GM21367 (cell line): ENCODE measurements at regions not wholly inside any gene's neighbourhood (a gene's known extent, or its start where the extent isn't known, plus 50 kb on each side); places are given as distances from the start of the nearest gene placed in this dataset.
"Not testable (repeated sequence)": the region's sequence is repeated elsewhere in the genome, so short reads cannot be mapped to it uniquely, and the experiment has no call there.

Experiments
- ATAC-seq: cut with Tn5 transposase; IDR thresholded peaks from one replicate; pipeline ENCODE4 v1.9.1; 2021; ENCODE audit not compliant: unreplicated experiment

DNA sequence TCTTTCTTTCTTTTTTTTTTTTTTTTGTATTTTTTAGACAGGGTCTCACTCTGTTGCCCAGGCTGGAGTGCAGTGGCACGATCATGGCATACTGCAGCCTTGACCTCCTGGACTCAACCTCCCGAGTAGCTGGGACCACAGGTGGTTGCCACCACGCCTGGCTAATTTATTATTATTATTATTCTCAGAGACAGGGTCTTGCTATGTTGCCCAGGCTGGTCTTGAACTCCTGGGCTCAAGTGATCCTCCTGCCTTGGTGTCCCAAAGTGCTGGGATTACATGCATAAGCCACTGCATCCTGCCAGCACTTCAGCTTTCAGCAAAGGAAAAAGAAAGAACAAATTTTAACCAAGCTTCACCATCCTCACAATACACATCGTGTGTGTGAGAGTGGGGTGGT, 97.9 kb upstream of the SERBP1 start:
- no peak for ATAC-seq

DNA sequence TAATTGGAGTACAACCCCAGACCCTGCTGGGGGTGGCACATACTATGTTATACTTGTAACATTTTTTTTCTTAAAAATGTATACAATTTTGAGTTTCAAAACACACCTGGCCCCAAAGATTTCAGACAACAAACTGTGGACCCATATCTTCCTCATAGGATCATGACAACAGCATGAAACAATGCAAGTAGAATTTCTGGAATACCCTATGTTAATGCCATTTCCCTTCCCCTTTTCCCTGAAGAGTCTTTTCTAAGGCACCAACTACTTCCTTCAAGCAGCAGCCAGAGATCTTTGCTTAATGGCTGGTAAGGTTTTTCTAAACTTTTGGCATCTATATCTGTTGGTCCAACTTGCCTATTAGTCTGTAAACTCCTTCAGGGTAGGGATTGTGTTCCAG, 99.9 kb upstream of the SERBP1 start:
- ATAC-seq, result no peak

- ATAC-seq, result no peak
Measured at GRCh38 chr1:67532452-67533216, 102.4 kb upstream of the SERBP1 start.

DNA sequence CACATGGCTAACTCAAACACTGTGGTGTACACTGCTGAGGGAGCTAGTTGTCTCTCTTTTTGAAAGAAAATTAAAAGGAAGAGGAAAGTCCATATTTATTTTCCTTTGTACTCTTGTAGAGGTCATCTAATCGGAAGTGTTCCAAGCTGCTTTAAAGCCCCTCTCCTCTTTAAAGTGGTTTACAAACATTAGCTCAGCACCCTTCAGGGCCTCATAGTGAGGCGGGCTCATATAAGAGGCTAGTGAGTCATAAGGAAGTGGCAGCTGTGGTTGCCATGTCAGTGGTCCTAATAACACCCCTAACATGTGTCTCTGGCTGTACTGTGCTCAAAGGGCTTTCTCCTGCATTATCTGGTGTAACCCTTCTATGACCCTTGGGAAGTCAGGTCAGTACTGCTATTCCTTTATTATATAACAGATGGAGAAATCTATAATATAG, 104.4 kb upstream of the SERBP1 start:
- no peak for ATAC-seq

DNA sequence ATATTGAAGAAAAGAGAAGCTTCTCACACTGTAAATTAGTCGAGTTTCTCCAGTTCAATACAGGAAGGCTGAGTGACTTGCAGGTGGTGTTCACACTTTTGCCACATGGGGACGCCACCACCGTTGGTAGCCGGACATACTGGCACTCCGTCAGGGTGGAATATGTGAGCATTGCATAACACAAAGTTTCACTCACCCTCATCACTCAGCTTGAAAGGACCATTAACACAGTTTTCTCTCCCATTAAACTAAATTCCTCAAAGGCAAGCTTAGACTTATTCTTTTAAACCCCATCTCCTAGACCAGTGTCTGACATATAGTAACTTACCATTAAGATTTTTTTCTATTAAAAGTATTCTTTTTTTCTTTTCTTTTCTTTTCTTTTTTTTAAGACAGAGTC, 105.3 kb upstream of the SERBP1 start:
- peak; percentile 83 for ATAC-seq

GRCh38 chr1:67536957-67537666, 106.9 kb upstream of the SERBP1 start:
- no peak for ATAC-seq

GRCh38 chr1:67537667-67538018, 107.4 kb upstream of the SERBP1 start:
- no peak for ATAC-seq

- ATAC-seq, result no peak
Measured at GRCh38 chr1:67540025-67540732, 110.0 kb upstream of the SERBP1 start.

DNA sequence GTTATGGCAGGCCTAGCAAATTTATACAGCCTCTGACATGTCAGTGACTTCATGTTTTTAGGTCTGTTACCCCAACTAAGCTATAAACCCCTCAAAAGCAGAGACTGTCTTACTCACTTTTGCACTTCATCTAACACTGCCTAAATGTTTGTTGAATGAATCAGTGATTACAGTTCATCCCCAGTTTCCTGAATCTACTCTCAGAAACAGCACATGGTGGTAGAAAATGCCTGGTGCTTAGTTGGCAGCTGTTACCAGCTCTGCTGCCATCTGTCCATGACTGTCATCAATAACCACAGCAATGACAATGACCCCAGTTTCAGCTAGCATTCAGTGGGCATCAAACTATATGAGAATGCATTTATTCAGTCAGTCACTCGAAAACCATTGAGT, 110.5 kb upstream of the SERBP1 start:
- ATAC-seq, result no peak

GRCh38 chr1:67542747-67543146, 112.5 kb upstream of the SERBP1 start:
- ATAC-seq, result no peak

- no peak for ATAC-seq
Measured at GRCh38 chr1:67544921-67545320, 114.7 kb upstream of the SERBP1 start.

GRCh38 chr1:67545364-67545763, 115.2 kb upstream of the SERBP1 start:
- ATAC-seq, result no peak

- no peak for ATAC-seq
Measured at GRCh38 chr1:67551375-67551774, 121.2 kb upstream of the SERBP1 start.

- no peak for ATAC-seq
Measured at GRCh38 chr1:67552336-67552759, 122.1 kb upstream of the SERBP1 start.

DNA sequence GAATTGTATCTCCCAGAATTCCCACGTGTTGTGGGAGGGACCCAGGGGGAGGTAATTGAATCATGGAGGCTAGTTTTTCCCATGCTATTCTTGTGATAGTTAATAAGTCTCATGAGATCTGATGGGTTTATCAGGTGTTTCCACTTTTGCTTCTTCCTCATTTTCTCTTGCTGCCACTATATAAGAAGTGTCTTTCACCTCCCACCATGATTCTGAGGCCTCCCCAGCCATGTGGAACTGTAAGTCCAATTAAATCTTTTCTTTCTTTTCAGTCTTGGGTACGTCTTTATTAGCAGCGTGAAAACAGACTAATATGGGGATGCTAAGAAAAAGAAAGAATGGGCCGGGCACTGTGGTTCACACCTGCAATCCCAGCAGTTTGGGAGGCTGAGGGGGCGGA, 124.0 kb upstream of the SERBP1 start:
- ATAC-seq, result not testable (repeated sequence)

DNA sequence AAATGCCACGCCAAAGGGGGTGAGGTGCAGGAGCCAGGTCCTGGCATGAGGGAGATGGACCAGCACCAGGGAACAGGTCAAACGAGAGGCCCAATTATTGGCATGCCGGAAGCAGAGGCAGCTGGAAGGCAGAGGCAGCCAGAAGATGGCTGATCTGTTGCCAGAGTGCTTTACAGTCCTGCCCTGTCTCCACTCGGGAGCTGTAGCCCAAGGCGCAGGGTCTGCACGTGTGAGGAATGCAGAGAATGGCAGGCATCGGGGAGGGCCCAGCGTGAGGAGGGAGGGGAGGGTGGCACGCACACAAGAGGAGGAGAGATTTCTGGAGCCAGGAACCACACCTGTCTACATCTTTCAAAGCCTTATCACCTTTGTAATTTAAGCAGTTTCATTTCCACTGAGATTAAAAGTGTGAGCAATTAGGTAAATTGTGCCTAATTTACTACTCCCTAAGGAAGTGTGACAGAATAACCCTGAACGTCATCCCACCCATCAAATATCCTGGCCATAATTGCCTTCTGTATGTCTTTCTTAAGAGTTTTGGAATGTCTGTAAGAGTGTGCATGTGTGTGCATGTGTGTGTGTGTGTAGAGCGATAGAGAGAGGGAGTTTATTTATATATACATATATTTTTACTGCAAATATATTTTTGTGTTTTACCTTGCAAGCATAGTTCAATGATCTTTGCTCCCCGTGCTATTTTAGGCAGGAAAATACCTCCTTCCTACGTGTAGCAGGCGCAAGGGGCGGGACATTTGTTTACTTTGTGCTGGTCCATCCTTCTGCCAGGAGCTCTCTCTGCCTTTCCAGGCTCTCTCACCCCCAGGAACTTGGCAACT, 125.5 kb upstream of the SERBP1 start:
- ATAC-seq, result no peak

GRCh38 chr1:67556297-67556900, 126.2 kb upstream of the SERBP1 start:
- no peak for ATAC-seq

- no peak for ATAC-seq
Measured at GRCh38 chr1:67557696-67558448, 127.1 kb upstream of the GADD45A start.

- no peak for ATAC-seq
Measured at GRCh38 chr1:67558449-67559193, 126.4 kb upstream of the GADD45A start.
